HCT116 (cell line): ENCODE measurements at regions not wholly inside any gene's neighbourhood (a gene's known extent, or its start where the extent isn't known, plus 50 kb on each side); places are given as distances from the start of the nearest gene placed in this dataset.

Source experiments
- ATAC-seq: fragments of 200-7000 bp; cut with Tn5 transposase; 2 replicates; pipeline ENCODE4 v1.9.1; 2020; ENCODE audit warnings: mild to moderate bottlenecking, moderate library complexity
- BruUV-seq: library from RNA; stranded (reverse); fragments of 400-500 nt; replicated peaks from 2 replicates; lab custom pipeline; 2021; lab: Mats Ljungman, UMichigan
- CTCF ChIA-PET: fragments of 300-600 bp; sonication (Branson Sonifier 250); formaldehyde crosslinking; loops from one replicate; lab custom pipeline; 2021; ENCODE audit warnings: antibody characterized with exemption; lab: Charles Lee
- POLR2A ChIA-PET: fragments of 300-600, 350-600 bp; sonication (Branson Sonifier 250); formaldehyde crosslinking; loops from one replicate; lab custom pipeline; 2021; ENCODE audit warnings: antibody characterized with exemption; lab: Charles Lee
- RAD21 ChIA-PET, 2 experiments: fragments of 300-600 bp; sonication (Branson Sonifier 250); formaldehyde crosslinking; loops; one replicate each; lab custom pipeline; 2023; ENCODE audit warnings: low total read pairs in 2 of 2; ENCODE audit not compliant: uncharacterized antibody in 2 of 2, unreplicated experiment in 2 of 2, low non-redundant PET in 1 of 2; lab: Charles Lee
- DNase-seq: peaks from one replicate; pipeline ENCODE4 v3.0.0-alpha.2; 2010; ENCODE audit warnings: low read depth, low spot score
- H2AFZ ChIP-seq: fragments of 200-600 bp; shearing (Covaris generic), sonication (generic); 2 replicates; pipeline ENCODE4 v1.6.1; 2017; ENCODE audit warnings: low read depth, mixed run types, mixed read lengths, antibody characterized with exemption, low read length; ENCODE audit not compliant: poor library complexity, severe bottlenecking
- H3K27ac ChIP-seq: 2 replicates; pipeline ENCODE4 v1.5.1; 2012; ENCODE audit warnings: low read depth, low read length
- H3K27me3 ChIP-seq: fragments of 200-600 bp; sonication (generic); 2 replicates; pipeline ENCODE4 v1.6.1; 2016; ENCODE audit warnings: mixed run types, low read length, mixed read lengths; ENCODE audit not compliant: insufficient read depth
- H3K36me3 ChIP-seq, 2 experiments: fragments of 200-500 bp in 1 of 2; fragments of 200-600 bp in 1 of 2; sonication (Bioruptor generic) in 1 of 2; sonication (generic) in 1 of 2; 2 replicates each; pipeline versions ENCODE4 v1.5.1 to v1.6.1; 2014 to 2016; ENCODE audit warnings: low read length in 2 of 2, inconsistent platforms in 1 of 2, mixed read lengths in 1 of 2, mixed run types in 1 of 2; ENCODE audit not compliant: insufficient read depth in 2 of 2, control insufficient read depth in 1 of 2
- H3K4me1 ChIP-seq, 2 experiments: fragments of 200-600 bp in 1 of 2; sonication (generic) in 1 of 2; 2 replicates each; pipeline versions ENCODE4 v1.5.1 to v1.6.1; 2012 to 2017; ENCODE audit warnings: low read length in 2 of 2, inconsistent platforms in 1 of 2, mild to moderate bottlenecking in 1 of 2, mixed read lengths in 1 of 2, mixed run types in 1 of 2, moderate library complexity in 1 of 2; ENCODE audit not compliant: insufficient read depth in 2 of 2, control insufficient read depth in 1 of 2
- H3K4me2 ChIP-seq: fragments of 200-600 bp; sonication (generic); 2 replicates; pipeline ENCODE4 v1.6.1; 2017; ENCODE audit warnings: mixed run types, low read length, mixed read lengths
- H3K4me3 ChIP-seq, 2 experiments: fragments of 200-600 bp in 1 of 2; sonication (generic) in 1 of 2; replicated peaks in 1 of 2; 2 replicates each; pipeline ENCODE4 v1.5.1; 2011 to 2016; ENCODE audit warnings: low read length in 2 of 2, control low read depth in 1 of 2, low read depth in 1 of 2, mild to moderate bottlenecking in 1 of 2, mixed read lengths in 1 of 2, mixed run types in 1 of 2
- H3K79me2 ChIP-seq: fragments of 200-600 bp; sonication (generic); 2 replicates; pipeline ENCODE4 v1.6.1; 2017; ENCODE audit warnings: mild to moderate bottlenecking, mixed run types, low read length, moderate library complexity, mixed read lengths; ENCODE audit not compliant: insufficient read depth
- H3K9ac ChIP-seq: fragments of 200-600 bp; sonication (generic); 2 replicates; pipeline ENCODE4 v1.6.1; 2016; ENCODE audit warnings: low read length, mixed read lengths
- H3K9me2 ChIP-seq: fragments of 200-600 bp; sonication (generic), shearing (Covaris generic); 2 replicates; pipeline ENCODE4 v1.6.1; 2017; ENCODE audit warnings: mixed run types, mild to moderate bottlenecking, moderate library complexity; ENCODE audit not compliant: insufficient read depth
- H3K9me3 ChIP-seq, 2 experiments: fragments of 200-500 bp in 1 of 2; fragments of 200-600 bp in 1 of 2; sonication (Bioruptor generic) in 1 of 2; sonication (generic) in 1 of 2; 2 replicates each; pipeline ENCODE4 v1.6.1; 2014 to 2017; ENCODE audit warnings: low read length in 2 of 2, mixed read lengths in 2 of 2, inconsistent platforms in 1 of 2, low read depth in 1 of 2, mild to moderate bottlenecking in 1 of 2, mixed run types in 1 of 2, moderate library complexity in 1 of 2; ENCODE audit not compliant: control insufficient read depth in 1 of 2, insufficient read depth in 1 of 2
- H4K20me1 ChIP-seq: fragments of 200-600 bp; sonication (generic), shearing (Covaris generic); 2 replicates; pipeline ENCODE4 v1.6.1; 2017; ENCODE audit warnings: mixed run types, mild to moderate bottlenecking, moderate library complexity; ENCODE audit not compliant: insufficient read depth
- ATF3 ChIP-seq: IDR thresholded peaks from 2 replicates; pipeline ENCODE4 v1.6.1; 2012
- CBX3 ChIP-seq: IDR thresholded peaks from 2 replicates; pipeline ENCODE4 v1.6.1; 2012; ENCODE audit warnings: low read depth
- CEBPB ChIP-seq: IDR thresholded peaks from 2 replicates; pipeline ENCODE4 v1.6.1; 2012; ENCODE audit warnings: low read depth
- EGR1 ChIP-seq: IDR thresholded peaks from 2 replicates; pipeline ENCODE4 v1.6.1; 2012; ENCODE audit warnings: low read depth
- ELF1 ChIP-seq: IDR thresholded peaks from 2 replicates; pipeline ENCODE4 v1.6.1; 2012; ENCODE audit warnings: low read depth, borderline replicate concordance
- EZH2 ChIP-seq: fragments of 200-600 bp; sonication (generic); IDR thresholded peaks from 2 replicates; pipeline ENCODE4 v1.6.1; 2017; ENCODE audit warnings: antibody characterized with exemption, mixed run types
- EZH2phosphoT487 ChIP-seq: fragments of 200-600 bp; IDR thresholded peaks from 2 replicates; pipeline ENCODE4 v1.6.1; 2018; ENCODE audit warnings: antibody characterized with exemption, borderline replicate concordance
- JUND ChIP-seq: IDR thresholded peaks from 2 replicates; pipeline ENCODE4 v1.6.1; 2012
- MAX ChIP-seq: IDR thresholded peaks from 2 replicates; pipeline ENCODE4 v1.6.1; 2012
- POLR2AphosphoS5 ChIP-seq: IDR thresholded peaks from 2 replicates; pipeline ENCODE4 v1.6.1; 2011; ENCODE audit warnings: mild to moderate bottlenecking, low read depth, low read length, moderate library complexity
- RAD21 ChIP-seq: IDR thresholded peaks from 2 replicates; pipeline ENCODE4 v1.6.1; 2012; ENCODE audit warnings: low read depth, mild to moderate bottlenecking
- SIN3A ChIP-seq: IDR thresholded peaks from 2 replicates; pipeline ENCODE4 v1.6.1; 2012; ENCODE audit warnings: low read depth
- SP1 ChIP-seq: IDR thresholded peaks from 2 replicates; pipeline ENCODE4 v1.6.1; 2012; ENCODE audit warnings: low read depth
- SRF ChIP-seq: IDR thresholded peaks from 2 replicates; pipeline ENCODE4 v1.6.1; 2012; ENCODE audit warnings: low read depth
- TCF7L2 ChIP-seq: IDR thresholded peaks from 2 replicates; pipeline ENCODE4 v1.7.0; 2011; ENCODE audit warnings: borderline replicate concordance, inconsistent platforms; ENCODE audit not compliant: insufficient read depth, insufficient read length; ENCODE audit errors: extremely low read depth
- intact Hi-C: fragments of 100-400 bp; cut with micrococcal nuclease; formaldehyde crosslinking; loops from 2 replicates; pipeline ENCODE4 v1.10.0; 2022
- TF ChIP-seq, protein P1 (sequence below): IDR thresholded peaks from 2 replicates; pipeline ENCODE4 v1.6.1; 2011; ENCODE audit warnings: mild to moderate bottlenecking, low read length, moderate library complexity; ENCODE audit not compliant: insufficient replicate concordance; ENCODE audit errors: extremely low read depth
- TF ChIP-seq, protein P2 (sequence below), 3 experiments: fragments of 200-600 bp in 1 of 3; sonication (generic) in 1 of 3; IDR thresholded peaks in 2 of 3; conservative IDR thresholded peaks in 1 of 3; 2 replicates each; pipeline ENCODE4 v1.5.1; 2012 to 2017; ENCODE audit warnings: low read depth in 2 of 3, low read length in 2 of 3, antibody characterized with exemption in 1 of 3, borderline replicate concordance in 1 of 3, control low read depth in 1 of 3, mild to moderate bottlenecking in 1 of 3, mixed read lengths in 1 of 3, mixed run types in 1 of 3, moderate library complexity in 1 of 3; ENCODE audit not compliant: insufficient read depth in 1 of 3

- ATAC-seq: no peak
- BruUV-seq: no TSS peak
- Histone ChIP-seq H3K9me2 (no peaks in the 10 kb centered on the region), H3K4me2 (no peak overlapping the region), H3K4me3 (no peak overlapping the region), H3K36me3 (no peaks in the 10 kb centered on the region), H2AFZ (no peak overlapping the region), H3K4me1 (no peaks in the 10 kb centered on the region), H3K9me3 (no peaks in the 10 kb centered on the region), H3K9ac (no peak overlapping the region), H3K27ac (no peak overlapping the region), H3K79me2 (no peaks in the 10 kb centered on the region), H3K27me3 (no peaks in the 10 kb centered on the region; the same call in 1 of the 2 replicates), H4K20me1 (no peaks in the 10 kb centered on the region; the same call in 1 of the 2 replicates)
- RAD21 ChIA-PET: no interaction called here
- CTCF ChIA-PET: no interaction called here
- POLR2A ChIA-PET: no interaction called here
- no peak for TF ChIP-seq JUND
- no peak for TF ChIP-seq SIN3A
- no peak for TF ChIP-seq ELF1
- TF ChIP-seq, protein P1, sequence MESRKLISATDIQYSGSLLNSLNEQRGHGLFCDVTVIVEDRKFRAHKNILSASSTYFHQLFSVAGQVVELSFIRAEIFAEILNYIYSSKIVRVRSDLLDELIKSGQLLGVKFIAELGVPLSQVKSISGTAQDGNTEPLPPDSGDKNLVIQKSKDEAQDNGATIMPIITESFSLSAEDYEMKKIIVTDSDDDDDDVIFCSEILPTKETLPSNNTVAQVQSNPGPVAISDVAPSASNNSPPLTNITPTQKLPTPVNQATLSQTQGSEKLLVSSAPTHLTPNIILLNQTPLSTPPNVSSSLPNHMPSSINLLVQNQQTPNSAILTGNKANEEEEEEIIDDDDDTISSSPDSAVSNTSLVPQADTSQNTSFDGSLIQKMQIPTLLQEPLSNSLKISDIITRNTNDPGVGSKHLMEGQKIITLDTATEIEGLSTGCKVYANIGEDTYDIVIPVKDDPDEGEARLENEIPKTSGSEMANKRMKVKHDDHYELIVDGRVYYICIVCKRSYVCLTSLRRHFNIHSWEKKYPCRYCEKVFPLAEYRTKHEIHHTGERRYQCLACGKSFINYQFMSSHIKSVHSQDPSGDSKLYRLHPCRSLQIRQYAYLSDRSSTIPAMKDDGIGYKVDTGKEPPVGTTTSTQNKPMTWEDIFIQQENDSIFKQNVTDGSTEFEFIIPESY: no peak
- no peak for TF ChIP-seq SP1
- TF ChIP-seq CBX3: no peak
- TF ChIP-seq SRF: no peak
- no peak for TF ChIP-seq RAD21
- TF ChIP-seq, protein P2, sequence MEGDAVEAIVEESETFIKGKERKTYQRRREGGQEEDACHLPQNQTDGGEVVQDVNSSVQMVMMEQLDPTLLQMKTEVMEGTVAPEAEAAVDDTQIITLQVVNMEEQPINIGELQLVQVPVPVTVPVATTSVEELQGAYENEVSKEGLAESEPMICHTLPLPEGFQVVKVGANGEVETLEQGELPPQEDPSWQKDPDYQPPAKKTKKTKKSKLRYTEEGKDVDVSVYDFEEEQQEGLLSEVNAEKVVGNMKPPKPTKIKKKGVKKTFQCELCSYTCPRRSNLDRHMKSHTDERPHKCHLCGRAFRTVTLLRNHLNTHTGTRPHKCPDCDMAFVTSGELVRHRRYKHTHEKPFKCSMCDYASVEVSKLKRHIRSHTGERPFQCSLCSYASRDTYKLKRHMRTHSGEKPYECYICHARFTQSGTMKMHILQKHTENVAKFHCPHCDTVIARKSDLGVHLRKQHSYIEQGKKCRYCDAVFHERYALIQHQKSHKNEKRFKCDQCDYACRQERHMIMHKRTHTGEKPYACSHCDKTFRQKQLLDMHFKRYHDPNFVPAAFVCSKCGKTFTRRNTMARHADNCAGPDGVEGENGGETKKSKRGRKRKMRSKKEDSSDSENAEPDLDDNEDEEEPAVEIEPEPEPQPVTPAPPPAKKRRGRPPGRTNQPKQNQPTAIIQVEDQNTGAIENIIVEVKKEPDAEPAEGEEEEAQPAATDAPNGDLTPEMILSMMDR (IDR thresholded peaks at IDR 0.05 in 2 of 3, conservative IDR thresholded peaks at IDR 0.05 in 1 of 3; ENCODE audit: borderline replicate concordance in 1 of 3, insufficient read depth in 1 of 3, low read depth in 2 of 3, low read length in 2 of 3): no peak
- no peak for TF ChIP-seq ATF3
- no peak for TF ChIP-seq POLR2AphosphoS5
- TF ChIP-seq EGR1: no peak
- no peak for TF ChIP-seq EZH2
- no peak for TF ChIP-seq MAX
- no peak for TF ChIP-seq TCF7L2
- no peak for TF ChIP-seq CEBPB
- TF ChIP-seq EZH2phosphoT487: no peak
- no peak for DNase-seq
- intact Hi-C loops: no loop called here
These were observed 209.9 kb upstream of the SOX14 start for GRCh38 chr3:137554242-137554641.
